Neural crest cell (in vitro differentiated cells): ENCODE measurements at regions not wholly inside any gene's neighbourhood (a gene's known extent, or its start where the extent isn't known, plus 50 kb on each side); places are given as distances from the start of the nearest gene placed in this dataset.

Experiments
- DNase-seq: peaks from one replicate; pipeline ENCODE4 v3.0.0; 2021; ENCODE audit warnings: low read depth, mixed read lengths, low spot score
- H3K27ac Mint-ChIP-seq: one replicate; pipeline ENCODE4 v1.8.0; 2021; ENCODE audit warnings: mild to moderate bottlenecking, mixed read lengths; ENCODE audit not compliant: unreplicated experiment
- H3K27me3 Mint-ChIP-seq: 2 replicates; pipeline ENCODE4 v1.8.0; 2021; ENCODE audit warnings: low read depth, mild to moderate bottlenecking, mixed read lengths
- H3K36me3 Mint-ChIP-seq: 2 replicates; pipeline ENCODE4 v1.8.0; 2021; ENCODE audit warnings: low read depth, mild to moderate bottlenecking, mixed read lengths
- H3K4me1 Mint-ChIP-seq: 2 replicates; pipeline ENCODE4 v1.8.0; 2021; ENCODE audit warnings: mixed read lengths
- H3K4me3 Mint-ChIP-seq: one replicate; pipeline ENCODE4 v1.8.0; 2021; ENCODE audit warnings: mild to moderate bottlenecking, mixed read lengths
- H3K9me3 Mint-ChIP-seq: 2 replicates; pipeline ENCODE4 v1.8.0; 2021; ENCODE audit warnings: mixed read lengths
- CTCF ChIP-seq: fragments of 200-600 bp; sonication (generic); conservative IDR thresholded peaks from 2 replicates; pipeline ENCODE4 v1.5.0; 2021; ENCODE audit warnings: antibody characterized with exemption, mild to moderate bottlenecking

GRCh38 chr12:105469211-105469610, 138.7 kb downstream of the C12orf75 start:
- Mint-ChIP-seq H3K9me3 (peaks cover 3% of the 10 kb centered on the region), H3K27me3 (no peaks in the 10 kb centered on the region), H3K4me1 (peaks cover 24% of the 10 kb centered on the region), H3K27ac (no peak overlapping the region), H3K36me3 (no peaks in the 10 kb centered on the region), H3K4me3 (no peak overlapping the region)
- no peak for TF ChIP-seq CTCF
- no peak for DNase-seq

- TF ChIP-seq CTCF: no peak
- H3K4me3 Mint-ChIP-seq: no peak overlapping the region
- H3K9me3 Mint-ChIP-seq: peaks cover 3% of the 10 kb centered on the region
- H3K27ac Mint-ChIP-seq: no peak overlapping the region
- no peaks in the 10 kb centered on the region for H3K27me3 Mint-ChIP-seq
- no peaks in the 10 kb centered on the region for H3K36me3 Mint-ChIP-seq
- peaks cover 24% of the 10 kb centered on the region for H3K4me1 Mint-ChIP-seq
- no peak for DNase-seq
Measured at GRCh38 chr12:105469701-105470100, 139.2 kb downstream of the C12orf75 start.

- H3K4me1 Mint-ChIP-seq: peaks cover 24% of the 10 kb centered on the region
- H3K9me3 Mint-ChIP-seq: peaks cover 3% of the 10 kb centered on the region
- TF ChIP-seq CTCF: no peak
- H3K4me3 Mint-ChIP-seq: no peak overlapping the region
- no peaks in the 10 kb centered on the region for H3K36me3 Mint-ChIP-seq
- no peaks in the 10 kb centered on the region for H3K27me3 Mint-ChIP-seq
- no peak overlapping the region for H3K27ac Mint-ChIP-seq
- no peak for DNase-seq
Measured at GRCh38 chr12:105470102-105470501, 139.6 kb downstream of the C12orf75 start.

- no peak for TF ChIP-seq CTCF
- no peaks in the 10 kb centered on the region for H3K36me3 Mint-ChIP-seq
- H3K27ac Mint-ChIP-seq: no peak overlapping the region
- no peak for DNase-seq
- H3K4me3 Mint-ChIP-seq: no peak overlapping the region
- H3K4me1 Mint-ChIP-seq: peaks cover 24% of the 10 kb centered on the region
- H3K27me3 Mint-ChIP-seq: no peaks in the 10 kb centered on the region
- H3K9me3 Mint-ChIP-seq: peaks cover 3% of the 10 kb centered on the region
Measured at GRCh38 chr12:105470601-105471000, 140.1 kb downstream of the C12orf75 start.

GRCh38 chr12:105474672-105475071, 144.2 kb downstream of the C12orf75 start:
- Mint-ChIP-seq H3K27me3 (no peaks in the 10 kb centered on the region), H3K36me3 (no peaks in the 10 kb centered on the region), H3K27ac (no peak overlapping the region), H3K4me1 (peaks cover 18% of the 10 kb centered on the region), H3K9me3 (peaks cover 3% of the 10 kb centered on the region), H3K4me3 (no peak overlapping the region)
- TF ChIP-seq CTCF: no peak
- DNase-seq: no peak

- no peak for DNase-seq
- no peaks in the 10 kb centered on the region for H3K27me3 Mint-ChIP-seq
- H3K4me1 Mint-ChIP-seq: peaks cover 33% of the 10 kb centered on the region
- TF ChIP-seq CTCF: no peak
- H3K4me3 Mint-ChIP-seq: no peak overlapping the region
- H3K27ac Mint-ChIP-seq: no peak overlapping the region
- no peaks in the 10 kb centered on the region for H3K36me3 Mint-ChIP-seq
- peaks cover 3% of the 10 kb centered on the region for H3K9me3 Mint-ChIP-seq
Measured at GRCh38 chr12:105476616-105477015, 146.1 kb downstream of the C12orf75 start.
